HL-60 (cell line): ENCODE measurements at regions not wholly inside any gene's neighbourhood (a gene's known extent, or its start where the extent isn't known, plus 50 kb on each side); places are given as distances from the start of the nearest gene placed in this dataset.

ENCODE experiments used
- DNase-seq, 2 experiments: peaks; one replicate each; pipeline ENCODE4 v3.0.0-alpha.2; 2010 to 2020; ENCODE audit warnings: low read depth in 1 of 2, low spot score in 1 of 2
- H3K27ac ChIP-seq: fragments of 250-450 bp; sonication (Bioruptor Pico); replicated peaks from 2 replicates; pipeline ENCODE4 v1.5.1; 2020; ENCODE audit warnings: mild to moderate bottlenecking, moderate library complexity
- H3K27me3 ChIP-seq: fragments of 250-450 bp; sonication (Bioruptor Pico); 2 replicates; pipeline ENCODE4 v1.5.1; 2021; ENCODE audit warnings: mild to moderate bottlenecking, moderate library complexity; ENCODE audit not compliant: insufficient read depth, poor library complexity, severe bottlenecking
- H3K4me3 ChIP-seq: replicated peaks from 2 replicates; pipeline ENCODE4 v1.5.1; 2011; ENCODE audit warnings: mild to moderate bottlenecking, control low read depth, low read length; ENCODE audit not compliant: insufficient read depth
- GABPA ChIP-seq: IDR thresholded peaks from 2 replicates; pipeline ENCODE4 v1.6.1; 2012; ENCODE audit warnings: low read depth
- POLR2AphosphoS5 ChIP-seq: IDR thresholded peaks from 2 replicates; pipeline ENCODE4 v1.6.1; 2012; ENCODE audit warnings: low read depth
- SPI1 ChIP-seq: IDR thresholded peaks from 2 replicates; pipeline ENCODE4 v1.6.1; 2012; ENCODE audit warnings: low read depth, mild to moderate bottlenecking, borderline replicate concordance
- TF ChIP-seq, protein P1 (sequence below): IDR thresholded peaks from one replicate; pipeline ENCODE4 v1.5.1; 2011; ENCODE audit warnings: low read length, control low read depth, inconsistent platforms; ENCODE audit not compliant: insufficient read depth
- TF ChIP-seq, protein P2 (sequence below): IDR thresholded peaks from 2 replicates; pipeline ENCODE4 v1.6.1; 2012; ENCODE audit warnings: low read depth; ENCODE audit not compliant: insufficient replicate concordance

DNA sequence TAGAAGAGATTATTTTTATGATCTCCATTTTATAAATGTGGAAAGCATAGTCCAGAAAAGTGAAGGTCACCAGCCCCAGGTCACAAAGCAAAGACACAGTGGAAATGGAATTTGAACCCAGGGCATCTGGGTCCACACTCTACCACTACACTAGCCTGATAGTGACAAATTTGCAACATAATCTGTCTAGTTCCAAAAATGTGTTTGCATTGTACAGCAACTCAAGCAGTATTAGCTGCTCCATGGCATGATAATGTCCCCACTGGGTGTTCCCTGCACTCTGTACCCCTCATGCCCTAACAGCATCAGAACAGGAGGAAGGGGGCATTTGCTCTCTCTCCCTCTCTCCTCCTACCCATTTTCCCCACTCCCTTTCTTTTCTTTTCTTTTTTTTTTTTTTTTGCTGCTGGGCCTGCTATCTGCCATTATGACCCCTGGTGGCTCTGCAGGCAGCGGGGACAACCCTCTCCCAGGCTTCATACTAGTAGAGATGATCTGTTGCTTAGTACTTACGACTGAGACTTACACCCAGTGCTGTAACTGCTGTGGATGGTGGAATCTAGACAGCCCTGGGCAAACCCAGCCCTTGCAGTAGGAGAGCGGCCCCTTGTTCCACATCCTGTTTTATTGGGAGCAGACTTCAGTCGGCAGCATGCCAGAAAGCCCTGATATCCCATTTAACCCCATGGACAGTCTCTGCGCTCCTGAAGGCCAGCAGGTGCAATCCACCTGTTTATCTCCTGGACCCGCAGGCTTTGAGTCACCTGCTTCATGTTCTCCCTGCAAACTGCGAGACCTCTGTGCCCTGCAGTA, 306.3 kb downstream of the SOX9 start:
- TF ChIP-seq SPI1: no peak
- TF ChIP-seq, protein P1, sequence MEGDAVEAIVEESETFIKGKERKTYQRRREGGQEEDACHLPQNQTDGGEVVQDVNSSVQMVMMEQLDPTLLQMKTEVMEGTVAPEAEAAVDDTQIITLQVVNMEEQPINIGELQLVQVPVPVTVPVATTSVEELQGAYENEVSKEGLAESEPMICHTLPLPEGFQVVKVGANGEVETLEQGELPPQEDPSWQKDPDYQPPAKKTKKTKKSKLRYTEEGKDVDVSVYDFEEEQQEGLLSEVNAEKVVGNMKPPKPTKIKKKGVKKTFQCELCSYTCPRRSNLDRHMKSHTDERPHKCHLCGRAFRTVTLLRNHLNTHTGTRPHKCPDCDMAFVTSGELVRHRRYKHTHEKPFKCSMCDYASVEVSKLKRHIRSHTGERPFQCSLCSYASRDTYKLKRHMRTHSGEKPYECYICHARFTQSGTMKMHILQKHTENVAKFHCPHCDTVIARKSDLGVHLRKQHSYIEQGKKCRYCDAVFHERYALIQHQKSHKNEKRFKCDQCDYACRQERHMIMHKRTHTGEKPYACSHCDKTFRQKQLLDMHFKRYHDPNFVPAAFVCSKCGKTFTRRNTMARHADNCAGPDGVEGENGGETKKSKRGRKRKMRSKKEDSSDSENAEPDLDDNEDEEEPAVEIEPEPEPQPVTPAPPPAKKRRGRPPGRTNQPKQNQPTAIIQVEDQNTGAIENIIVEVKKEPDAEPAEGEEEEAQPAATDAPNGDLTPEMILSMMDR: no peak
- H3K4me3 ChIP-seq: no peak overlapping the region
- H3K27me3 ChIP-seq: no peaks in the 10 kb centered on the region
- no peak for DNase-seq
- no peak overlapping the region for H3K27ac ChIP-seq

DNA sequence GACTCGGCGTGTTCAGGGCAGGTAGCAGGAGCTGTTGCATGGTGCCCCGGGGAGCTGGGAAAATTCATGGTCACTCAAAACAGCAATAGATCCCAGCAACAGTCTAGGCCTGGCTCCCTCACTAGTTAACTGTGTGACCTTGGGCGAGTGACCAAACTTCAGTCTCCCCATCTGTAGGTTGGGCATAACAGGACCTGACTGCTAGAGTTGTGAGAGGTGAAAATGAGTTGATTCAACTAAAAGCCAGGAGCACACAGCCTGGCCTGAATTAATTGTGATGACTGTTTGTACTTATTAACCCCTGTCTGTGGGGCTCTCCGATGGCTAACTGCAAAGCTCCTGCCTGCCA, 306.9 kb downstream of the SOX9 start:
- TF ChIP-seq GABPA: no peak
- TF ChIP-seq, protein P1: no peak
- TF ChIP-seq SPI1: no peak
- TF ChIP-seq POLR2AphosphoS5: no peak
- TF ChIP-seq, protein P2, sequence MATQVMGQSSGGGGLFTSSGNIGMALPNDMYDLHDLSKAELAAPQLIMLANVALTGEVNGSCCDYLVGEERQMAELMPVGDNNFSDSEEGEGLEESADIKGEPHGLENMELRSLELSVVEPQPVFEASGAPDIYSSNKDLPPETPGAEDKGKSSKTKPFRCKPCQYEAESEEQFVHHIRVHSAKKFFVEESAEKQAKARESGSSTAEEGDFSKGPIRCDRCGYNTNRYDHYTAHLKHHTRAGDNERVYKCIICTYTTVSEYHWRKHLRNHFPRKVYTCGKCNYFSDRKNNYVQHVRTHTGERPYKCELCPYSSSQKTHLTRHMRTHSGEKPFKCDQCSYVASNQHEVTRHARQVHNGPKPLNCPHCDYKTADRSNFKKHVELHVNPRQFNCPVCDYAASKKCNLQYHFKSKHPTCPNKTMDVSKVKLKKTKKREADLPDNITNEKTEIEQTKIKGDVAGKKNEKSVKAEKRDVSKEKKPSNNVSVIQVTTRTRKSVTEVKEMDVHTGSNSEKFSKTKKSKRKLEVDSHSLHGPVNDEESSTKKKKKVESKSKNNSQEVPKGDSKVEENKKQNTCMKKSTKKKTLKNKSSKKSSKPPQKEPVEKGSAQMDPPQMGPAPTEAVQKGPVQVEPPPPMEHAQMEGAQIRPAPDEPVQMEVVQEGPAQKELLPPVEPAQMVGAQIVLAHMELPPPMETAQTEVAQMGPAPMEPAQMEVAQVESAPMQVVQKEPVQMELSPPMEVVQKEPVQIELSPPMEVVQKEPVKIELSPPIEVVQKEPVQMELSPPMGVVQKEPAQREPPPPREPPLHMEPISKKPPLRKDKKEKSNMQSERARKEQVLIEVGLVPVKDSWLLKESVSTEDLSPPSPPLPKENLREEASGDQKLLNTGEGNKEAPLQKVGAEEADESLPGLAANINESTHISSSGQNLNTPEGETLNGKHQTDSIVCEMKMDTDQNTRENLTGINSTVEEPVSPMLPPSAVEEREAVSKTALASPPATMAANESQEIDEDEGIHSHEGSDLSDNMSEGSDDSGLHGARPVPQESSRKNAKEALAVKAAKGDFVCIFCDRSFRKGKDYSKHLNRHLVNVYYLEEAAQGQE: no peak
- no peak for DNase-seq
- Histone ChIP-seq H3K27me3 (no peaks in the 10 kb centered on the region), H3K27ac (no peak overlapping the region), H3K4me3 (no peak overlapping the region)

DNA sequence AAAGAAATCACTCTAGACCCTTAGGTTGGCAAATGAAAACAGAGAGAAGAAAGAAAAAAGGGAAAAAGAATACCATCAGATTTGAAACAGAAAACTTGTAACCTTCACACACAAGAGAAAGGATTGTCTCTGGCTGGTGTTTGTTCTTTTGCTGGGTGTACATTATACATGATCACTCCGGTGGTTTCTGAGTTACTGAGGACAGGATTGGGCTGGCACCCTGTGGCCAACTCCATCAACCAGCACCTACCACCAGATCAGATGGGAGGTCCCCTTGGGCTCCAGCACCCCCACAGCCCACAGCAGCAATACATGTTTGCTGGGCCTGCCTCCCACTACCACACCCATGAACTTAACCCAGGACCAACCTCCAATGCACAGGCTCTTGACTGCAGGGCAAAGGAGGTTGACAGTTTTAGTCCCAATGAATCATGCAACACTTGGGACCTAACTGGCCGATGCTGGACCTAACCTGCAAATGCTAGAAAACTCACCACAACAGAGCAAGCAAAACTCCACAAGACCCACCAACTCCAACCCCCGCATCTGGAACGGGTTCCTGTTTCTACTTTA, 308.3 kb downstream of the SOX9 start:
- no peaks in the 10 kb centered on the region for H3K27me3 ChIP-seq
- H3K27ac ChIP-seq: no peak overlapping the region
- DNase-seq: no peak
- H3K4me3 ChIP-seq: no peak overlapping the region
- no peak for TF ChIP-seq SPI1
- no peak for TF ChIP-seq GABPA
- TF ChIP-seq POLR2AphosphoS5: no peak
- TF ChIP-seq, protein P2: no peak
- TF ChIP-seq, protein P1: no peak
